ENCODE measurements at regions not wholly inside any gene's neighbourhood (a gene's known extent, or its start where the extent isn't known, plus 50 kb on each side); places are given as distances from the start of the nearest gene placed in this dataset.

DNA sequence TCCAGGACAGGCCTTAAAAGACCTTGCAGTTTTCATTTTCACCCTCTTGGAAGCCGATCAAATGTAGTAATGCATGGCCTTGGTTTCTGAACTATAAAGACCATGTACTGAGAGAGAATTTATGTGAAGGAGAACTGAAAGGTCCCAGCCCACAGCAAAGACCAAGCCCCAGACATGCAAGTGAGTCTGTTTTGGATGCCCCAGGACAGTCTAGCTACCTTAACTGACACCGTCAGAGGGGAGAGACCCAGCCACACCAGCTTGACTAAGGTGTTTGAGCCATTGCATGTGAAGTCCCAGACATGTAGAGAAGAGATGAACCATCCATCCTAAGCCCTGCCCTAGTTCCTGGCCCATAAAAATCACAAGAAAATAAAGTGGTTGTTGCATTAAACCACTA, 316.8 kb upstream of the GATB start:
- H4K91ac ChIP-seq (ENCODE audit: insufficient read length, low read depth, low read length): no peak overlapping the region
- TF ChIP-seq, protein P1, sequence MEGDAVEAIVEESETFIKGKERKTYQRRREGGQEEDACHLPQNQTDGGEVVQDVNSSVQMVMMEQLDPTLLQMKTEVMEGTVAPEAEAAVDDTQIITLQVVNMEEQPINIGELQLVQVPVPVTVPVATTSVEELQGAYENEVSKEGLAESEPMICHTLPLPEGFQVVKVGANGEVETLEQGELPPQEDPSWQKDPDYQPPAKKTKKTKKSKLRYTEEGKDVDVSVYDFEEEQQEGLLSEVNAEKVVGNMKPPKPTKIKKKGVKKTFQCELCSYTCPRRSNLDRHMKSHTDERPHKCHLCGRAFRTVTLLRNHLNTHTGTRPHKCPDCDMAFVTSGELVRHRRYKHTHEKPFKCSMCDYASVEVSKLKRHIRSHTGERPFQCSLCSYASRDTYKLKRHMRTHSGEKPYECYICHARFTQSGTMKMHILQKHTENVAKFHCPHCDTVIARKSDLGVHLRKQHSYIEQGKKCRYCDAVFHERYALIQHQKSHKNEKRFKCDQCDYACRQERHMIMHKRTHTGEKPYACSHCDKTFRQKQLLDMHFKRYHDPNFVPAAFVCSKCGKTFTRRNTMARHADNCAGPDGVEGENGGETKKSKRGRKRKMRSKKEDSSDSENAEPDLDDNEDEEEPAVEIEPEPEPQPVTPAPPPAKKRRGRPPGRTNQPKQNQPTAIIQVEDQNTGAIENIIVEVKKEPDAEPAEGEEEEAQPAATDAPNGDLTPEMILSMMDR (conservative IDR thresholded peaks at IDR 0.05): no peak
- no peak overlapping the region for H3K4me3 Mint-ChIP-seq

More for the DNA sequence above, 316.8 kb upstream of the GATB start:
- H4K8ac ChIP-seq (replicated peaks; ENCODE audit: insufficient read length, low read depth, low read length): no peak overlapping the region
- H3K27me3 Mint-ChIP-seq (ENCODE audit: low read depth): peaks cover 4% of the 10 kb centered on the region
- H3K18ac ChIP-seq (ENCODE audit: insufficient read length, low read depth, low read length): no peak overlapping the region
- H2AK5ac ChIP-seq (ENCODE audit: insufficient read length, low read length): no peak overlapping the region
- H3K79me1 ChIP-seq (ENCODE audit: insufficient read depth, low read depth, low read length, poor library complexity, severe bottlenecking): no peaks in the 10 kb centered on the region
- no peaks in the 10 kb centered on the region for H3K9me3 Mint-ChIP-seq
- H2BK5ac ChIP-seq (ENCODE audit: insufficient read length, low read length): no peak overlapping the region
- H3K27ac Mint-ChIP-seq: no peak overlapping the region
- H3K27me3 ChIP-seq (ENCODE audit: insufficient read depth, low read length): no peaks in the 10 kb centered on the region
- no peak overlapping the region for H2BK12ac ChIP-seq (ENCODE audit: insufficient read length, low read depth, low read length)
- no peak overlapping the region for H3K4ac ChIP-seq (ENCODE audit: low read depth, low read length)
- no peak overlapping the region for H3K23ac ChIP-seq (ENCODE audit: insufficient read length, low read depth, low read length)
- H3K27ac ChIP-seq (ENCODE audit: insufficient read length, low read depth, low read length): no peak overlapping the region
- H3K56ac ChIP-seq (ENCODE audit: insufficient read length, low read depth, low read length): no peak overlapping the region
- H4K5ac ChIP-seq (ENCODE audit: insufficient read length, low read depth, low read length): no peak overlapping the region
- no peak overlapping the region for H2AFZ ChIP-seq (ENCODE audit: low read length)
- H2BK15ac ChIP-seq (ENCODE audit: low read depth, low read length): no peak overlapping the region
- no peak overlapping the region for H3K9ac ChIP-seq (ENCODE audit: extremely low read depth, insufficient read length, low read length)
- no peaks in the 10 kb centered on the region; the same call in 1 of the 2 replicates for H3K4me1 ChIP-seq (ENCODE audit: insufficient read depth, low read length)
- no peak for DNase-seq
- H4K20me1 ChIP-seq (ENCODE audit: control insufficient read depth, insufficient read depth, insufficient read length): no peaks in the 10 kb centered on the region
- no peaks in the 10 kb centered on the region for H3K79me2 ChIP-seq (ENCODE audit: insufficient read depth, low read length)
- peaks cover 21 to 29% of the 10 kb centered on the region in 2 experiments for H3K4me1 Mint-ChIP-seq
- no CpG with 5 or more reads among the region's 2 CpGs for WGBS (ENCODE audit: extremely low coverage, insufficient read length, low lambda C conversion rate)
- no peak overlapping the region for H3K4me2 ChIP-seq (ENCODE audit: insufficient read depth, insufficient read length, low read length)
- no peaks in the 10 kb centered on the region for H3K23me2 ChIP-seq (ENCODE audit: insufficient read length, low read depth, low read length, poor library complexity, severe bottlenecking)
- no peaks in the 10 kb centered on the region for H3K9me3 ChIP-seq (ENCODE audit: control insufficient read depth, low read depth, low read length)
- no peak overlapping the region for H2BK120ac ChIP-seq (ENCODE audit: low read depth, low read length, poor library complexity, severe bottlenecking)
- H3T11ph ChIP-seq (ENCODE audit: low read length): no peak overlapping the region
- H3K14ac ChIP-seq (ENCODE audit: insufficient read depth, low read length): no peak overlapping the region
- H3K36me3 Mint-ChIP-seq (ENCODE audit: insufficient read depth in 1 of 3, low read depth in 3 of 3): peaks cover 0 to 2% (median 0%) of the 10 kb centered on the region in 3 experiments; a peak in 1 of 7 replicates
- H2BK20ac ChIP-seq (ENCODE audit: low read depth, low read length, poor library complexity, severe bottlenecking): no peak overlapping the region
